ENCODE measurements at regions not wholly inside any gene's neighbourhood (a gene's known extent, or its start where the extent isn't known, plus 50 kb on each side); places are given as distances from the start of the nearest gene placed in this dataset.

GRCh38 chr1:232302376-232303221, 327.3 kb downstream of the SIPA1L2 start:
- H3K9me3 ChIP-seq (replicated peaks; ENCODE audit: control insufficient read depth, insufficient read depth, low read length) = no peaks in the 10 kb centered on the region
- intact Hi-C loops (cut with micrococcal nuclease) = no loop called here
- ChIA-PET CTCF (no interaction called here), POLR2A (no interaction called here)
- no TSS peak for BruUV-seq (replicated peaks)
- H3K4me2 ChIP-seq (ENCODE audit: insufficient read depth, low read length) = no peak overlapping the region
- no peak overlapping the region for H3K4me3 ChIP-seq (replicated peaks in 1 of 3; ENCODE audit: insufficient read depth in 1 of 3, low read depth in 1 of 3, low read length in 3 of 3)
- no peaks in the 10 kb centered on the region for H3K36me3 ChIP-seq (ENCODE audit: control insufficient read depth in 2 of 2, extremely low read depth in 1 of 2, insufficient read depth in 2 of 2, low read length in 2 of 2)
- H4K20me1 ChIP-seq (replicated peaks; ENCODE audit: control insufficient read depth, extremely low read depth, insufficient read depth, low read length) = no peaks in the 10 kb centered on the region
- H2AFZ ChIP-seq (ENCODE audit: low read depth, low read length) = no peak overlapping the region
- no peaks in the 10 kb centered on the region for H3K9me1 ChIP-seq (replicated peaks; ENCODE audit: control insufficient read depth, extremely low read depth, insufficient read depth, low read length)
- no peak for FAIRE-seq
- no peak overlapping the region for H3K9ac ChIP-seq (replicated peaks; ENCODE audit: extremely low read depth, insufficient read depth, low read length)
- DNase-seq (ENCODE audit: low read depth, low spot score) = no peak
- no peaks in the 10 kb centered on the region for H3K27me3 ChIP-seq (ENCODE audit: control insufficient read depth in 2 of 2, insufficient read depth in 2 of 2, low read length in 2 of 2)
- H3K27ac ChIP-seq (ENCODE audit: insufficient read depth, low read depth, low read length) = no peak overlapping the region
- dilution Hi-C loops (cut with MboI; ENCODE audit: extremely low pct_ligation_motif_present, low sequenced_read_pairs) = no loop called here
- H3K4me1 ChIP-seq (ENCODE audit: control insufficient read depth, extremely low read depth, insufficient read depth, low read length) = no peaks in the 10 kb centered on the region
- H3K79me2 ChIP-seq (ENCODE audit: control insufficient read depth, insufficient read depth, low read length) = no peaks in the 10 kb centered on the region
- TF ChIP-seq FOS (IDR thresholded peaks at IDR 0.05; ENCODE audit: borderline replicate concordance, insufficient read depth, low read length) = no peak
- TF ChIP-seq JUN (IDR thresholded peaks at IDR 0.05; ENCODE audit: borderline replicate concordance, insufficient read depth, insufficient read length, low read depth) = no peak
- no peak for TF ChIP-seq MAX (IDR thresholded peaks at IDR 0.05; ENCODE audit: insufficient read depth, insufficient read length)
- no peak for TF ChIP-seq POLR2AphosphoS5 (IDR thresholded peaks at IDR 0.05; ENCODE audit: insufficient read depth, low read depth, low read length)
- TF ChIP-seq MYC (IDR thresholded peaks at IDR 0.05; ENCODE audit: low read depth, low read length) = no peak
- no peak for TF ChIP-seq POLR2A (IDR thresholded peaks at IDR 0.05; ENCODE audit: low read depth, low read length)

- no peak overlapping the region for H3K9ac ChIP-seq (replicated peaks; ENCODE audit: extremely low read depth, insufficient read depth, low read length)
- no peaks in the 10 kb centered on the region for H3K9me3 ChIP-seq (replicated peaks; ENCODE audit: control insufficient read depth, insufficient read depth, low read length)
- H3K36me3 ChIP-seq (ENCODE audit: control insufficient read depth in 2 of 2, extremely low read depth in 1 of 2, insufficient read depth in 2 of 2, low read length in 2 of 2) = no peaks in the 10 kb centered on the region
- no TSS peak for BruUV-seq (replicated peaks)
- H3K4me3 ChIP-seq (replicated peaks in 1 of 3; ENCODE audit: insufficient read depth in 1 of 3, low read depth in 1 of 3, low read length in 3 of 3) = no peak overlapping the region
- no peaks in the 10 kb centered on the region for H3K27me3 ChIP-seq (ENCODE audit: control insufficient read depth in 2 of 2, insufficient read depth in 2 of 2, low read length in 2 of 2)
- ChIA-PET CTCF (no interaction called here), POLR2A (no interaction called here)
- no peak for DNase-seq (ENCODE audit: low read depth, low spot score)
- intact Hi-C loops (cut with micrococcal nuclease) (no loop called here), dilution Hi-C loops (cut with MboI; ENCODE audit: extremely low pct_ligation_motif_present, low sequenced_read_pairs) (no loop called here)
- H3K4me1 ChIP-seq (ENCODE audit: control insufficient read depth, extremely low read depth, insufficient read depth, low read length) = no peaks in the 10 kb centered on the region
- H3K4me2 ChIP-seq (ENCODE audit: insufficient read depth, low read length) = no peak overlapping the region
- no peaks in the 10 kb centered on the region for H4K20me1 ChIP-seq (replicated peaks; ENCODE audit: control insufficient read depth, extremely low read depth, insufficient read depth, low read length)
- no peak for FAIRE-seq
- H3K9me1 ChIP-seq (replicated peaks; ENCODE audit: control insufficient read depth, extremely low read depth, insufficient read depth, low read length) = no peaks in the 10 kb centered on the region
- no peak for TF ChIP-seq FOS (IDR thresholded peaks at IDR 0.05; ENCODE audit: borderline replicate concordance, insufficient read depth, low read length)
- no peak for TF ChIP-seq MAX (IDR thresholded peaks at IDR 0.05; ENCODE audit: insufficient read depth, insufficient read length)
- TF ChIP-seq MYC (IDR thresholded peaks at IDR 0.05; ENCODE audit: low read depth, low read length) = no peak
- no peak for TF ChIP-seq JUN (IDR thresholded peaks at IDR 0.05; ENCODE audit: borderline replicate concordance, insufficient read depth, insufficient read length, low read depth)
- no peak for TF ChIP-seq POLR2A (IDR thresholded peaks at IDR 0.05; ENCODE audit: low read depth, low read length)
- no peak for TF ChIP-seq GATA2 (IDR thresholded peaks at IDR 0.05; ENCODE audit: insufficient read depth, insufficient read length, low read depth, low read length)
- TF ChIP-seq CTCF (IDR thresholded peaks at IDR 0.05; ENCODE audit: extremely low read depth in 1 of 2, insufficient read depth in 1 of 2, low read depth in 1 of 2, low read length in 2 of 2) = no peak
- TF ChIP-seq EZH2 (IDR thresholded peaks at IDR 0.05; ENCODE audit: borderline replicate concordance, low read depth, low read length, severe bottlenecking) = no peak
- TF ChIP-seq POLR2AphosphoS5 (IDR thresholded peaks at IDR 0.05; ENCODE audit: insufficient read depth, low read depth, low read length) = no peak
- no peaks in the 10 kb centered on the region for H3K79me2 ChIP-seq (ENCODE audit: control insufficient read depth, insufficient read depth, low read length)
- H3K27ac ChIP-seq (ENCODE audit: insufficient read depth, low read depth, low read length) = no peak overlapping the region
- no peak overlapping the region for H2AFZ ChIP-seq (ENCODE audit: low read depth, low read length)
These were observed 328.7 kb downstream of the SIPA1L2 start for GRCh38 chr1:232301246-232301645.

Measured in endothelial cell of umbilical vein (primary cell).